ENCODE measurements at regions not wholly inside any gene's neighbourhood (a gene's known extent, or its start where the extent isn't known, plus 50 kb on each side); places are given as distances from the start of the nearest gene placed in this dataset.

GRCh38 chr7:145293754-145294153 lies 457.9 kb upstream of the TPK1 start:
- Histone ChIP-seq H3K27me3 (ENCODE audit: control insufficient read depth, extremely low read depth, insufficient read depth, low read length) (no peaks in the 10 kb centered on the region), H3K9me3 (ENCODE audit: control insufficient read depth, low read depth, low read length) (no peaks in the 10 kb centered on the region), H3K27ac (ENCODE audit: control insufficient read depth, insufficient read depth, low read length) (no peak overlapping the region), H3K4me1 (ENCODE audit: control insufficient read depth, extremely low read depth, insufficient read depth, low read length) (no peaks in the 10 kb centered on the region), H3K79me2 (ENCODE audit: control insufficient read depth, insufficient read depth, low read length) (no peaks in the 10 kb centered on the region), H3K4me3 (ENCODE audit: control insufficient read depth in 2 of 3, extremely low read depth in 1 of 3, insufficient read depth in 2 of 3, low read depth in 1 of 3, low read length in 3 of 3) (no peak overlapping the region), H3K4me2 (ENCODE audit: control insufficient read depth, extremely low read depth, insufficient read depth, low read depth, low read length) (no peak overlapping the region), H3K36me3 (ENCODE audit: control insufficient read depth in 2 of 2, extremely low read depth in 1 of 2, insufficient read depth in 2 of 2, low read length in 2 of 2) (no peaks in the 10 kb centered on the region), H4K20me1 (ENCODE audit: control insufficient read depth, extremely low read depth, insufficient read depth, low read length) (no peaks in the 10 kb centered on the region), H2AFZ (ENCODE audit: control insufficient read depth, low read length) (no peak overlapping the region), H3K9ac (ENCODE audit: control insufficient read depth, extremely low read depth, insufficient read depth, low read length) (no peak overlapping the region), H3K9me1 (ENCODE audit: control insufficient read depth, extremely low read depth, insufficient read depth, low read length) (no peaks in the 10 kb centered on the region)
- TF ChIP-seq CTCF (optimal IDR thresholded peaks at IDR 0.05 in 1 of 3, IDR thresholded peaks at IDR 0.05 in 1 of 3, conservative IDR thresholded peaks at IDR 0.05 in 1 of 3; ENCODE audit: extremely low read depth in 1 of 3, insufficient read depth in 2 of 3, low read length in 3 of 3), result no peak
- no peak for TF ChIP-seq EZH2 (IDR thresholded peaks at IDR 0.05; ENCODE audit: low read length)
- FAIRE-seq (no peak), DNase-seq (ENCODE audit: low read depth, low spot score) (no peak)
- dilution Hi-C loops (cut with MboI; ENCODE audit: extremely low pct_ligation_motif_present, low sequenced_read_pairs), result no loop called here

DNA sequence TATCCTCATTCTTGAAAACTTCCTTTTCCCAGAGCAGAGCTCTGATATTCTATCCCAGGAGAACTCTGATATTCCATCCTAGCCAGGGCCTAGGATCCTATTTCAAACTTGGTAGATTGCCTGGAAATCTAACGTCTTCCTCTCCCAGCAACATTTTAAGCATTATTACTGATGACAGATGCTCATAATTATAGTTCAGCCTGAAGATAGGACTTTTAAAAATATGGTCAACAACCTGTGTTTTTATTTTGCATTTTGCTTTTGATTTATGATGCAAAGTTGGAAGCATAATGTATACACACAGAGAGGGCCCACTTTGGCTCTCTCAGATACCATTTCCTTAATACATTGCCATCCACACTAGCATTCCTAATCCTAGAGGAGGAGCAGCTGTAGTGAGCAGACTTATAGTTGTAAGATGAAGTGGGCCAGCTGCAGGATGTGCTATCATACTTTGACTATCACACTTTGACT lies 457.4 kb upstream of the TPK1 start:
- Histone ChIP-seq H3K9me3 (ENCODE audit: control insufficient read depth, low read depth, low read length) (no peaks in the 10 kb centered on the region), H3K4me3 (ENCODE audit: control insufficient read depth in 2 of 3, extremely low read depth in 1 of 3, insufficient read depth in 2 of 3, low read depth in 1 of 3, low read length in 3 of 3) (no peak overlapping the region), H3K9me1 (ENCODE audit: control insufficient read depth, extremely low read depth, insufficient read depth, low read length) (no peaks in the 10 kb centered on the region), H3K36me3 (ENCODE audit: control insufficient read depth in 2 of 2, extremely low read depth in 1 of 2, insufficient read depth in 2 of 2, low read length in 2 of 2) (no peaks in the 10 kb centered on the region), H2AFZ (ENCODE audit: control insufficient read depth, low read length) (no peak overlapping the region), H3K27ac (ENCODE audit: control insufficient read depth, insufficient read depth, low read length) (no peak overlapping the region), H3K9ac (ENCODE audit: control insufficient read depth, extremely low read depth, insufficient read depth, low read length) (no peak overlapping the region), H4K20me1 (ENCODE audit: control insufficient read depth, extremely low read depth, insufficient read depth, low read length) (no peaks in the 10 kb centered on the region), H3K4me1 (ENCODE audit: control insufficient read depth, extremely low read depth, insufficient read depth, low read length) (no peaks in the 10 kb centered on the region), H3K27me3 (ENCODE audit: control insufficient read depth, extremely low read depth, insufficient read depth, low read length) (no peaks in the 10 kb centered on the region), H3K79me2 (ENCODE audit: control insufficient read depth, insufficient read depth, low read length) (no peaks in the 10 kb centered on the region), H3K4me2 (ENCODE audit: control insufficient read depth, extremely low read depth, insufficient read depth, low read depth, low read length) (no peak overlapping the region)
- FAIRE-seq (no peak), DNase-seq (ENCODE audit: low read depth, low spot score) (no peak)
- TF ChIP-seq EZH2 (IDR thresholded peaks at IDR 0.05; ENCODE audit: low read length) (no peak), CTCF (optimal IDR thresholded peaks at IDR 0.05 in 1 of 3, IDR thresholded peaks at IDR 0.05 in 1 of 3, conservative IDR thresholded peaks at IDR 0.05 in 1 of 3; ENCODE audit: extremely low read depth in 1 of 3, insufficient read depth in 2 of 3, low read length in 3 of 3) (no peak)
- dilution Hi-C loops (cut with MboI; ENCODE audit: extremely low pct_ligation_motif_present, low sequenced_read_pairs), result no loop called here

Measured in keratinocyte (primary cell).